Colon (tissue), 2 donors: ENCODE measurements at regions not wholly inside any gene's neighbourhood (a gene's known extent, or its start where the extent isn't known, plus 50 kb on each side); places are given as distances from the start of the nearest gene placed in this dataset.

ENCODE experiments used
- FAIRE-seq: peaks from 2 replicates; lab custom pipeline; 2012; peaks lifted over from hg19 to GRCh38; lab: Jason Lieb, UNC
- donor health status: control.
- donor health status: control.

DNA sequence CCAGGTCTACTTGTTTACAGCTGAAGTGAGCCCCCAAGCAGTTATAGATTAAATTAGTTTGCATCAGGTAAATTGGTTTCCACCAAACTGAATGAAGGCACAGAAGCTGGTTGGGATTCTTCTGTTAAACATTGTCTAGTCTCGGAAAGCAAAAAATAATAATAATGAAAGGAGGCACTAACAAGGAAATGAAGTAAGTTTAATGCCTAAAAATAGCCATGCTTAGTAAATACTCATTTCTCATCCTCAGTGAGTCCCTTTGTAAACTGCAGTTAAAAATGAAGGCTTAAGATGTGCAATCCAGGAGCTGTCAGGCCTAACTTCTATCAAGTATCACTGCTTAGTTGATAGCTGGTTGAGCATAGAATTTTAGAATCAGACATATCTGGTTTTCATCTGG, 113.5 kb downstream of the BTG1 start:
- FAIRE-seq, result no peak

DNA sequence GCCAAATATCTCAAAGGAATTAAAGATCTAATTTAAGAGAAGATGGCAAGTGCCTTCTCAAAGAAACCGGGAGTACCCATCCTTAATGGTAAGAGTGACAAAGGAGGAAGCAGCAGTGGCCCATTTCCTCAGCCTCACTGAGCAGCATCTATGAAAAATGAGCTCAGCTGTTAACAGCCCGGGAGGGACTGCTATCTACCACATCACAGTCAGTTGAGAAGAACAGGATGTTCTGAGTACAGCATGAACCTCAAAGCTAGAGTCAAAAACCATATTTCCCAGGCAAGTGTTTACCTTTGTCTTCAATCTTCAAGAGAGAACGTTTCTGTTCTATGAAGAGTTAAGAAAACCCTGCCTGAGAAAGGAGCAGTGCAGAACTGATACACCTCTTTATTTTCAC, 115.0 kb downstream of the BTG1 start:
- no peak for FAIRE-seq

DNA sequence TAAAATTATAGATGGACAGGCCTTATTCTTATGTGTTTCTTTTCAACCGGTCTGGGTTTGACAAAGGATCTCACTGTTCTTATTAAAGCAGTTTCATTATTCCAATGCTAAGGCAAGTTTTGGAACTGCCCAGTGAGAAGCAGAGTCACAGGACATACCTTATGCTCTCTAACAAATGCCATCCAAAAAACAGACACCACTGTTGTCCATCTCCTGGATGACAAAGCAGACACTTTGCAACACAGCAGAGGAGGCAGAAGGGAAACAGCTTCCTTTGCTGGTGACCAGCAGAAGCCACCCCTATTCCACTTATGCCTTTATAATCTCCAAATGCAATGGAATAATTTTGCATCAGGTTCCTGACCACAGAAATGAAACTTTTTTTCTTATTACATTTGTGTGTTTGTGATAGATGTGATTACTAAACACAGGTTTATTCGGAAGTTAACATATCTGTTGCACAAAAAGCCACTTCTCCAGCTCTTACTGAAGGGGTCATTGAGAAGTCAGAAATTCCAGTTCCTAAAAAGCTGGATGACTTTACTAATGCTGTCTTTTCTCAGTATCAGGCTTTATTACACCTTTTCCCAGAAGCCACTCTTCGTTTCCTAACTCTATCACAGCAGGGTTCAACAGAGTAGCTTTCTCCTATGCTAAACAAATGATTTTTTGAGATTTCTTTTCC, 115.6 kb downstream of the BTG1 start:
- FAIRE-seq, result no peak

DNA sequence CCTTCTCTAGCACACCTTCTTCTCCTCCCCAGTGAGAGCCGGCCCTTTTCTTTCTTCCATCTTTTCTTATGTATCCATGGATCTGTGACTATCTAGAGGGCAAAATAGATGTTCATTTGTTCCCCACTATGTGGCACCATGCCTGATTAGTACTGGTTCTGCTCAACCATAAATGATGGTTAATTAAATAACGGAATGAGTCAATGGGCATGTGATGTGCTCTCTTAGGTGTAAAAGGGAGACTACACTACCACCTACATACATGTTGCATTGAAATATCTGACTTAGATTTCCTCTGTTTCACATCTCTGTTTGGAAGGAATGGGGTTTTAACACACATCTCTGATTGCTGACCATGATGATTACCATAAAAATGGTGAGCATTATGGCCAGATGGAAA, 116.5 kb downstream of the BTG1 start:
- no peak for FAIRE-seq

DNA sequence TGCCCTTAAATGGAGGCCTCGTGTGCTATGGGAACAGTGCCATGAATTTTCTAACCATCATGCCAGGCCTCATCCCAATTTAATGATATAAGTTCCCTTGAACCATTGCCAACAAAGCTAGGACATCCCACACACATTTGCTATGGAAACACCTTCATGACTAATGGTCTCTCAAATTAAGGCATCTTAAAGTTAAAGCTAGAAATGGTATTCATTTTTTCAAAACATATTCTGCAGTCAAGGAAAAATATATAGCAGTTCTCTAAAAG, 117.3 kb downstream of the BTG1 start:
- no peak for FAIRE-seq

DNA sequence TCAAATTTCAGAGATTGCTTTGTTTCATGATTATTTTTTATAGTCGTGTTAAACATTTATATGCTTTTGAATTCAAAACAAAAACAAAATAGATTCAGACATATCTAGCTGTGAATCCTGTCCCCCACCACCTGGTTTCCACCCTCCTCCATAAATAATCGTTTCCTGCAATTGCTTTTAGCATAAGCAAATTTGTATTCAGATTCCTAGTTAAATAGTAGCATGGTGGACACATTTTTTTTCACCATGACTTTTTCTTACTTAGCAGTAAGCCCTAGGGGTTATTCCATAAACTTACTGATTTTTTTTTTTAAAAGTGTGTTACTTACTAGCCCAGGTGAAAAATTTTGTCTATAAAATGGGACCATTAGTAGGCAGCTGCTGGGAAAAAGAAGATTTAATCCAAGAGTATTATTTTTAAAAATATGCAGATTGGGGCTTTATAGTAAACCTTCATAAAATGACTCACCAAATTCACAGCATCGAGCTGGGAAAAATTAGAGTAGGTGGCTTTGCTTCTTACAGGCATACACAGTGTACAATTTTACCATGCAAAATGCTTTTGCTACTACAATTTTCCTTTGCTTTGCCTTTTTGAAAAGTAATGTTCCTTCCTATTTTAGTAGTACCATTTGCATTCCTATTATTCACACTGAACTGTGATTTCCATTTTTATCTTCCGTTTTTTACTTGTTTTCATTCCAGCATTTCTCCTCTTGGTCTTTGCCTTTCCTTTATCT, 117.8 kb downstream of the BTG1 start:
- FAIRE-seq, result no peak

DNA sequence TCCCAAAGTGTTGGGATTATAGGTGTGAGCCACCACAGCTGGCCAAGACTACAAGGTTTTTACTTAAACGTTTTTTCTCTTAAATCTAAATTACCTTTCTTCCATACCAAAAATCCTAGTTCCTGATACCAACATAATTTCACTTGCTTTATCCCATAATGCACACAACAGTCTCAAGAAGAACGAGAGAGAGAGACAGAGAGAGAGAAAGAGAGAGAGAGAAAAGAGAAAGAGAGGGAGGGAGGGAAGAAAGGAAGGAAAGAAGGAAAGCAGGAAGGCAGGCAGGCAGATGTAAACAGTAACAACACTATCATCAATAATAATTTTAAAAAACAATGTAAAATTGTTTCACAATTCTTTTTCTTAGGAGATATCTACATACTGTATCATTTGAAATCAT, 118.4 kb downstream of the BTG1 start:
- FAIRE-seq, result no peak

DNA sequence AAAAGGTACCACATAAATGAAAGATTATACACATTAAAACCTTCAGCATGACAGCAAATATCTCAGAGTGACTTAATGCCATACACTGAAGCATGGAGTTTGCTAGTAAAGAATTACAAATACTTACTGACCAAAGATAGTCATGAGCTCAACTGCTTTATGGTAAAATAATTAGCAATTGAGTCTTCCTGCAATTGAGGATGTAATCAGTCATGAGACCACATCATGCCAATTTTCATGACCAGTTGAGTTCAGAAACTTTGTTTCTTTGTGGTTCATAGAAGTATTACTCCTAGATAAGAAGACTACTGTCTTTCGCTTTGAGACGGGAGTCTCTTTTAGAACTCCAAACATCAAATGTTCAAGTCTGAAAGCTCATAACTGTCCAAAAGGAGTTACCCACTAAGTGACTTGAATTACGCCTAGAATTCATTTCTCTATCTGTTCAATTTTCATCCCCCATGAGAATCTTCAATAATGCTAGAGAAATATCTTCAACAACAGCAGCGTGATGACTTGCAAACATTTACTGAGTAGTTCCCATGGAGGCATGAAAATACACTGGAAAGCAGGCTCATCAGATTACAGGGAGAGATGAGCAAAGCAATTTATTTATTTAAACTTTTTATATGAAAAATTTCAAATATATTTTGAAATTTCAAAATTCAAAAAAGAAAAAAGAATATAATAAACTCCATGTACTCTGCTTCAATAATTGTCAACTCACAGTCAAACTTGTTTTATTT, 120.0 kb downstream of the BTG1 start:
- no peak for FAIRE-seq

DNA sequence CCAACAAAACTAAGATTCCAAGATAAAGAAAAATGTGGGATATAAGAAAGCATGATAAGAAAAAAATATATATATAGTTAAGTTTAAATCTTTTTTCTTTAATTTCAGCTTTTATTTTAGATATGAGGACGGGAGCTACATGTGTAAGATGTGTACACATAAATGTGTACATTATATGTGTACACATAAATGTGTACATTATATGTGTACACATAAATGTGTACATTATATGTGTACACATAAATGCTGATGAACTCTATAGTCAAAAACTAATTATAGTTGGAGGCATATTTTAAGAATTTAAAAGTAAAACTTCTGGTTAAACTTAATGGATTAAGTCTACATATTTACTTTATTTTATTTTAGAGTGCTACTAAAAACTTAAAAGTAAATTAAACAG, 123.6 kb downstream of the BTG1 start:
- FAIRE-seq, result peak; percentile 80

DNA sequence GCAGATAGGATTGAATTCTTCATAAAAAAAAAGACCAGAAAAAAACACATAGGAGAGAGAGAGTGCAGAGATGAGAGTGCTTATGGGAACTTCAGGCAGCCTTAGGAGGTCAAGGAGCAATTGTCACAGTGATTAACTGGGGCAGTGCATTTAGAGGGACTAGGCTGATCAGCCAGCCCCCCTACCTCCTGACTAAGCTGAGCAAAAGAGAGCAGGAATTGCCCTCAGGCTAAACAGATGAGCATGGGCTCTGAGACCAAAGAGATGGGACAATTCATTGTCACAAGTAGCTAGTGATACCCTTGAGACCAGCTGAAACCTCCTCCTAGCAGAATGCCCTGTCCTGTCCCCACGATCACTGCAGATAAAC, 124.0 kb downstream of the BTG1 start:
- no peak for FAIRE-seq

DNA sequence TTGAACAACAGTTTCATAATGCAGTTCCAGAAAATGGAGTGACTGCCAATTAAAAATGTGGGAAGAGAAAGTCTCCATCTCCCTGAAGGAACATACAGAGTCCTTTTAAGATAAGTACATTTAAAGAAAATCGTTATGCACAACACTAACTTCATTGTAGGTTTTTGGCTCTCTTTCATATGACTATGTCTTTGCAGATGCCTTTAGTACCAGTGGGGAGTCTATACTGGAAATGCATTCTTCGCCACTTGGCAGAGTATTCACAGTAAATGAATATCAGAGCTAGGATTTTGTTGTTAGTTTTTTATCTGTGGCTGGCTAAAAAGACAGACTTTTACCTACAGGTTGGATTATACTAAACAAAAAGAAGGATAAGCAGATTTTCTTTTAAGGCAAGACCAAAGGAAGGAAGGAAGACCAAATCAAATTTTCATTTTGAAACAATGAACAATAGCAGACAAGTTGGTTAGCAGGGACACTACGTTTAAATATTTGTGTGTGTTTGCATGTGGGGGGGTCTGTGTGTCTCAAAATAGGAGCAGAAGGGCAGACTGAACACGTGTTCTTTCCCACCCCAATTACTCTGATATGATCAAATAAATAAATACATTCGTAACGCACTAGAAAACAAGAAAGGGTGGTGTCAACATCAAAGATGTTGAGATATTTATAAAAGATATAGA, 124.5 kb downstream of the BTG1 start:
- FAIRE-seq, result no peak

DNA sequence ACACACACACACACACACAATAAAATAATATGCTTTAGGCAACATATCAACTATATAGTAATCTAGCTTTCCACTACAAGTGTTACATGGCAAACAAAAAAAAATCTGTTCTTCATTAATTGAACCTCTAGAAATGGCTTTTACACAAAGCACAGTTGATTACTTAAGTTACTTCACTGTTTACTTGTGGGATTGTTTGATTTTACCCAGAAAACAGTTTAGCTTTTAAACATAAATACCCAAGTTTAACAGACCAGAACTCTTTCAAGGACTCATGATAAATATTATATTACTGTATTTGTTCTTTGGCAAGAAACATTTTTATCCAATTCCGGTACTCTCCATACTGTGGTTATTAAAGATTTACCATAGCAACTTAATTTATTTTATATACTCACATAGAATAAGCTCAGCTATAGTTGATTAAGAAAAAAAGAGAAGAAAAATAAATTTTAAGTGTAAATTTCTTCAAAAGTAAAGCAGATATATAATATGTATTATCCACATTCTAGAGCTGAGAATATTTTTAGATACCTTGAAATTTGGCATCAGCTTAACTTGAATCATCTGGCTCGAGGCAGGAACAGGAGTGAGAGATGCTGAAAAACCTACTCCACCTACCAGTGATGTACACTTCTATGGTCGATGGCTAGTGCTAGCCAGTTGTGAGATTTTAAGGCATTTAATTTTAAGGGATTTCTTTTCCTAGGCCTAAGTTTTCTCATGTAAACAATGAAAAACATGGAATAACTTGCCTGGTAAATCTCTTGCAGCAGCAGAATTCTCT, 126.0 kb downstream of the BTG1 start:
- FAIRE-seq, result no peak

DNA sequence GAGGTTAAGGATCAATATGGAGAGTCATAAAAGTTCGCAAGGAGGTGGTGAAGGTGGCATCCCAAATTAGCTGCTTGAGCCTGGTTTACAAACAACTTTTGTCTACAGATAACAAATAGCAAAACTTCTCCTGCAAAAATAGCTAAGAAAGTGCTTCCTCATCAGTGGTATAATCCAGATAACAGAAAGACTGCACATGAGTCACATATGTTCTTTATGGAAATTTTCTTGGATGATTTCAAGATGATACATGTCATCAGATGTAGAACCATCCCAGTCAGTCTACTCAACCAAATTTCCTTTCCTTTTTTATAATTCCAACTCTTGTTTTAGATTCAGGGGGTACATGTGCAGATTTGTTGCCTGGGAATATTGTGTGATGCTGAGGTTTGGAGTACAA, 133.0 kb downstream of the BTG1 start:
- no peak for FAIRE-seq

DNA sequence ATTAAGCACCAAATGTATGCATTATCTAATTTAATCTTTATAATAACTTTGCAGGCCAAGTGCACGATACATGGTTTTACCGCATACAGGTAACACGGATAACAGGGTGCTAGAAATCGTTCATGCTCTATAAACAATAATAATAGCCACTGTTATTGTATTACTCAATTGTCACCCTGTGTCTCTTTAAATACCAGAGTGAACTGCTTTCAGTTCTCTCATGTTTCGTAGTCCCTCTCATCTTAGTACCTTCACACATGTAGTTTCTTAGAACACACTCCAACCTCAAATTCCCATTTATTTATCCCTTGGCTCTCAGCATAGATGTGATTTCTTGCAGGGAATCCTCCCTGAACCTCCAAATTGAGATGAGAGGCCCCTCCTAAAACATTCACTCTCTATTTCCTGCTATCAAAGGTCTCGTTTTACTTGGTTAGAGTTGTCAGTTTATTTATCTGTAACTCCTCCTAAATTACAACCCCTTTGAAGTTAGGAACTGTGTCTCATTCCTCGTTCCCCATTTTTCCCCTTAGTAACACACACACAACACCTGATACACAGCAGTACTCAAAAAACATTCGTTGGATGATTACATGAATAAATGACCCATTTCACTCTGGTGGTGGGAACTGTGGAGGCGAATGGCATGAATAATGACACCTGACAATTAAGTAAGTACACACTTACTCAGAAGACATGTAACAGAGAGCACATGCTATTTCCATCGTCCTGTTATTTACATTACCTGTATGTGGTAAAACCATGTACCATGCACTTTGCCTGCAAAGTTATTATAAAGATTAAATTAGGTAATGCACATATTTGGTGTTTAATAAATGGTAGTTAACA, 134.6 kb downstream of the BTG1 start:
- FAIRE-seq, result no peak

DNA sequence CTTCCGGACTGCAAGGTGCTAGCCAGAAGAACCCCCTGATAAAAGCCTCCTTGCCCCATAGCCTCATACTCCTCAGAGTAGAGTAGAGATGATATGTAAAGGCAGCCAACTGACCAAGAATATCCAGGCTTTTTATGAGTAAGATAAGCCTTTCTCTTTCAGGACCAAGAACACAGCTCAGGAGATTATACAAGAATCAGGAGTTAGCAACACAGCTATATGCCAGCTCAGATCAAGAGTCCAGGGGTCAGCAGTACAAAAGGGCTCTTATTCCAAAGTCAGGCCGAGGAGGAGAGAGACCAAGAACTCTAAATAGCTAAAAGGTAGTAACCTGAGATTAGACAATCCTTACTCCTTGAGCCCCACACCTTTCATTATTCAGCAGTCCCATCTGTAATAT, 135.3 kb downstream of the BTG1 start:
- FAIRE-seq, result no peak

DNA sequence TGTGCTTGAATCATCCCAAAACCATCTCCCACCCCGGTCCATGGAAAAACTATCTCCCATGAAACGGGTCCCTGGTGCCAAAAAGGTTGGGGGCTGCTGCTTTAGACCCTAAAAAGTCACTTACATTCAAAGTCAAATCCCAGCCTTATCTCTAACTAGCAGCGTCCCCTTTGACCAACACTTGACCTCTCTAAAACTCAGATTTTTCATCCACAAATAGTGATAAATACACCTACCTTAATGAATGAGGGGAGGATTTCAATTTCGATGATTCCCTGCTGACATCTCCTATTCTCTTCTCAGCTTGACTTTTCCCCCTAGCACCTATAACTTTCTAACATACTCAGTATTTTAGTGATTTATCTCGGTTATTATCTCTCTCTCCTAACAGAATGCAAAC, 137.3 kb downstream of the BTG1 start:
- FAIRE-seq, result no peak

DNA sequence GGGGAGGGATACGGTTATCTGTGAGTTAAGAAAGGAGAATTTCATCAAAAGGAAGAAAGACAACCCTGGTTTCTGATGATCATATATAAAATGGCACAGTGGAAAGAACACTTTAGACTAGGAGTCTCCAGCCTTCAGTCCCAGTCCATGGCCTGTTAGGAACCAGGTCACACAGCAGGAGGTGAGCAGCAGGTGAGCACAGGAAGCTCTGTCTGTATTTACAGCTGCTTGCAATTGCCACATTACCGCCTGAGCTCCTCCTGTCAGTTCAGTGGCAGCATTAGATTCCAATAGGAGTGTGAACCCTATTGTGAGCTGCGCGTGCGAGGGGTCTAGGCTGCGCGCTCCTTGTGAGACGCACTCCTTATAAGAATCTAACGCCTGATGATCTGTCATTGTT, 137.9 kb downstream of the BTG1 start:
- FAIRE-seq, result no peak

DNA sequence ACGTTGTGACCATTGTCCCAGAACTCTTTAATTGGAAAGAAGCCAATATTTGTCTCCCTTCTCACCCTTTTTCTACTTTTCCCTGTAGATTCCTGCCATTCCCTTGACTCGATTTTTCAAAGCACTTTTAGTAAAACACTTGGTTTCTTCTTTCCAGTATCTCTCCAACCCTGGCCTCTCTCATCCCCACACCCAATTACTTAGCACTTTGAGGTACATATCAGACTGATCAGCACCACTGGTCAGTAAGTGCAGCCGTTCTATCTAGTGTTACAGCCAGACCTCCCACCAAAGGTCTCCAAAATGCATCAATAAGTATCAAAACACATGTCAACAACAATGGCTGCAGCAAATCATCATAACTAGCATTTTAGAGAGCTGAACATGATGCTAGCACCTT, 141.9 kb downstream of the BTG1 start:
- no peak for FAIRE-seq

DNA sequence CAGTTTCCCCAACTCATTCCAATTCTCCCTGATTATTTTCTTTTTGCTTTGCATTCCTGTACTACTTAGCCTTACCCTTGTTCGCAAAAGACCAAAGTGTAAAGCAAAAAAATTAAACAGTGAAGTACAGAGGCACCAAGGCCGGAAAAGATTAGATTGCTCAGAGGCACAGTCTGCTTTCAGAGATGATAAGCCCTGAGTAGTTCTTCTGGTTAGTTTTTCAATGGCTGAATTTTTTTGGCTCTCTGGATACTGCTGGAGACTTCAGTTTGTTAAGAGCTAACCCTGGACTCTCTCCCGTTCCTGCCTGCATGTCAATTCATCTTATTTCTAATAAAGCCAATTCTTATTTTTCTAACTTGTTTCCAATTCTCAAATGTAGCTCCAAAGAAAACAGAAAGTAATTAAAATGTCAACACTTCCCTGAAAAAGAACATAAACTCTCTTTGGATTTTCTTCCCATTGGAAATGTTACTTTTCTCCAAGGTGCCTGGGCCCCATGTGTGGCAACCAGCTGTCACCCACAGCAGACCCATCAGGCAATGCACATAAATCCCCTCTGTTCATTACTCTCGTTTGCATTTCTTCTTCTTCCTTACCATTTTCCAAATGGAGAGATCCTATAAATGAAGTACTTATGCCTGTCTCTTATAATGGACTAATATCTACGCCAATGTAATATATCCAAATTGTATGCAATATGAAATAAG, 142.8 kb downstream of the BTG1 start:
- FAIRE-seq, result no peak

DNA sequence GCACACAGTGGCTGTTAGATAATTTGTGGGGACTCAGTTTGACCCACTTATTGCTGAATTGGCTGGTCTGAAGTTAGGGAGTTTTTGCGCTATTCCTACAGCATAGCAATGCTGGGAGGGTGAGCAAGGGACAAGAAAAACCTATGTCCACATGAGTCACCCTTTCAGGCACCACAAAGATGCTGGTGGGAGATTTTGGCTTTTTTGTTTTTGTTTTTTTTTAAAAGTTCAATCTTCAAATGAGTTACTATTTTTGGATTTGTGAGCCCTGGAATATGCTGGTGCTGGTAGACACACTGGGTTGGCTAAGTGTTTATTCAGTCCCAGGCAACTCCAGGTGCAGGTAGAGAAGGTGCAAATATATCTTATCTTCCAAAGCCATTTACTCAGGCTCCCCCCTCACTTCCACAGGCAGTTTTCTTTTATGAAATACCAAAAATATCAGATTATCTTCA, 143.4 kb downstream of the BTG1 start:
- no peak for FAIRE-seq

DNA sequence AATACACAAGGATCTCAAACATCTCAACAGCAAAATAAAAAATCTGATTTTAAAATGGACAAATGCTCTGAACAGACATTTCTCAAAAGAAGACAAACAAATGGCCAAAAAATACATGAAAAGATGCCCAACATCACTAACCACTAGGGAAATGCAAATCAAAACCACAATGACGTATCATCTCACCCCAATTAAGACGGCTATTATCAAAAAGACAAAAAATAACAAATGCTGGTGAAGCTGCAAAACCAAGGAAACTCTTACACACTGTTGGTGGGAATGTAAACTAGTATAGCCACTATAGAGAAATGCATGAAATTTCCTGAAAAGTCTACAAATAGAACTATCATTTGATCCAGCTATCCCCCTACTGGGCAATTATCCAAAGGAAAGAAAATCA, 145.0 kb downstream of the BTG1 start:
- no peak for FAIRE-seq
